ENCODE measurements at regions not wholly inside any gene's neighbourhood (a gene's known extent, or its start where the extent isn't known, plus 50 kb on each side); places are given as distances from the start of the nearest gene placed in this dataset.
A peak's percentile ranks its signal among the peaks of the same experiment; 100 is the strongest.
"Not testable (repeated sequence)": the region's sequence is repeated elsewhere in the genome, so short reads cannot be mapped to it uniquely, and the experiment has no call there.

DNA sequence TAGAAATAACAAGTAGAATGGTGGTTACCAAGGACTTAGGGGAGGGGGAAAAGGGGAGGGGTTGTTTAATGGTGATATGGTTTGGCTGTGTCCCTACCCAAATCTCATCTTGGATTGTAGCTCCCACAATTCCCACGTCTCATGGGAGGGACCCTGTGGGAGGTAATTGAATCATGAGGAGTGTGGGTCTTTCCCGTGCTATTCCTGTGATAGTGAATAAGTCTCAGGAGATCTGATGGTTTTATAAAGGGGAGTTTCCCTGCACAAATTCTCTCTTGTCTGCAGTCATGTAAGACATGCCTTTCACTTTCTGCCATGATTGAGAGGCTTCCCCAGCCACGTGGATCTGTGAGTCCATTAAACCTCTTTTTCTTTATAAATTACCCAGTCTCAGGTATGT, 102.9 kb upstream of the PIAS1 start:
- ATAC-seq (replicated peaks in 1 of 4); CTCF ChIA-PET: not testable (repeated sequence)

GRCh38 chr15:67953299-67953698, 100.8 kb upstream of the PIAS1 start:
- no peaks in the 10 kb centered on the region for H3K27me3 Mint-ChIP-seq
- 100% methylated on average over 1 of the region's 2 CpGs for WGBS (ENCODE audit: insufficient coverage)

More for the DNA sequence above, 102.9 kb upstream of the PIAS1 start:
- H3K27ac Mint-ChIP-seq; H3K27me3 ChIP-seq (replicated peaks in 1 of 2; ENCODE audit: control insufficient read depth in 2 of 2, extremely low read depth in 1 of 2, insufficient read depth in 2 of 2, low read length in 1 of 2); H3K27ac ChIP-seq (ENCODE audit: low read length); H3K36me3 Mint-ChIP-seq; DNase-seq; H3K4me3 Mint-ChIP-seq; H3K9me3 Mint-ChIP-seq; H3K4me1 Mint-ChIP-seq; H3K36me3 ChIP-seq (ENCODE audit: control insufficient read depth in 2 of 2, extremely low read depth in 1 of 2, insufficient read depth in 1 of 2, low read length in 1 of 2); H3K4me1 ChIP-seq (ENCODE audit: control insufficient read depth in 1 of 2, extremely low read depth in 1 of 2, insufficient read depth in 2 of 2, low read length in 2 of 2); POLR2A ChIA-PET; H3K9me3 ChIP-seq; H3K4me3 ChIP-seq (ENCODE audit: control insufficient read depth in 1 of 2, extremely low read depth in 1 of 2, low read length in 1 of 2); H3K27me3 Mint-ChIP-seq: not testable (repeated sequence)
- no CpG with 5 or more reads among the region's 3 CpGs for WGBS (ENCODE audit: insufficient coverage)

GRCh38 chr15:67955252-67955651, 98.9 kb upstream of the PIAS1 start:
- Histone ChIP-seq H3K27ac (ENCODE audit: low read length) (no peak overlapping the region), H3K4me3 (ENCODE audit: control insufficient read depth in 1 of 2, extremely low read depth in 1 of 2, low read length in 1 of 2) (no peak overlapping the region)
- ATAC-seq (replicated peaks in 1 of 4) = no peak

More at GRCh38 chr15:67953299-67953698, 100.8 kb upstream of the PIAS1 start:
- H3K27me3 ChIP-seq (replicated peaks in 1 of 2; ENCODE audit: control insufficient read depth in 2 of 2, extremely low read depth in 1 of 2, insufficient read depth in 2 of 2, low read length in 1 of 2) = peaks cover 0 to 13% of the 10 kb centered on the region in 2 experiments
- H3K9me3 ChIP-seq = no peaks in the 10 kb centered on the region
- Mint-ChIP-seq H3K27ac (no peak overlapping the region), H3K4me1 (no peaks in the 10 kb centered on the region), H3K4me3 (no peak overlapping the region), H3K9me3 (no peaks in the 10 kb centered on the region), H3K36me3 (no peaks in the 10 kb centered on the region)
- POLR2A ChIA-PET = no interaction called here
- CTCF ChIA-PET = interaction anchor here in 1 of 2 donors (0.6 kb wide), 1 partner anchor 1178 kb away, joined by 3 read pairs; no protein-coding TSS in a partner anchor
- H3K36me3 ChIP-seq (ENCODE audit: control insufficient read depth in 2 of 2, extremely low read depth in 1 of 2, insufficient read depth in 1 of 2, low read length in 1 of 2) = no peaks in the 10 kb centered on the region
- H3K27ac ChIP-seq (ENCODE audit: low read length) = no peak overlapping the region
- DNase-seq (no peak), ATAC-seq (replicated peaks in 1 of 4) (no peak)
- H3K4me1 ChIP-seq (ENCODE audit: control insufficient read depth in 1 of 2, extremely low read depth in 1 of 2, insufficient read depth in 2 of 2, low read length in 2 of 2) = no peaks in the 10 kb centered on the region
- H3K4me3 ChIP-seq (ENCODE audit: control insufficient read depth in 1 of 2, extremely low read depth in 1 of 2, low read length in 1 of 2) = no peak overlapping the region

DNA sequence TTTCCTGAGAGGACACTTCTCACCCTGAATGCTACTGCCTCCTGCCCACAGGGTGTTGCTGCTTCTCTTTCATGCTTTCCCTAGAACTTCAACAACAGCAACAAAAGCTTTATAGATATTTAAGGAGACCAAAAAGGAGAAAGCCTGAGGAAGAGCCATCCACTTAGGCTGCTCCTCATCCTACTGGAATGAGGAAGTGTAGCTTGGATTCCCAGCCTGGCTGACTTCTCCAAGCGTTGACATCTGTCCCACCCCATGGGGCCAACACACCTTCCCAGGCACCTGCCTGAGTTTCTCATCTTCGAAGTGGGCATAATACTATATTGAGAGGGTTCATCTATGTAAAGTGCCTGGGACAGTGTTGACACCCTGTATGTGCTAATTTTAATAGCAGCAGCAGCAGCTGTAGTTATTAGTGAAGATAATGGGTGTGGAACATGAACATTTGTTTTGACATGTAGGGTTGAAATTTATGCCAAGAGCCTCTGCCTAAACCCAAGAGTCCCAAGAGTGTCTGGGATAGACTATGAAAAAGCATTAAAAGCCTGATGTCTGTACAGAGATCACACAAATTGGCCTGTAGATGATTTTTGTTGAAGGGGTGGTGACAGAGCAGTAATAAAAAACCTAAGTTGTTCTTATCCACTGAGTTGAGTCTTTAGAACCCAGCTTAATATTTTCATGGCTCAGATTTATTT, 96.5 kb upstream of the PIAS1 start:
- Histone ChIP-seq H3K27me3 (replicated peaks in 1 of 2; ENCODE audit: control insufficient read depth in 2 of 2, extremely low read depth in 1 of 2, insufficient read depth in 2 of 2, low read length in 1 of 2) (peaks cover 0 to 13% of the 10 kb centered on the region in 2 experiments), H3K27ac (ENCODE audit: low read length) (no peak overlapping the region), H3K4me3 (ENCODE audit: control insufficient read depth in 1 of 2, extremely low read depth in 1 of 2, low read length in 1 of 2) (no peak overlapping the region), H3K36me3 (ENCODE audit: control insufficient read depth in 2 of 2, extremely low read depth in 1 of 2, insufficient read depth in 1 of 2, low read length in 1 of 2) (no peaks in the 10 kb centered on the region), H3K4me1 (ENCODE audit: control insufficient read depth in 1 of 2, extremely low read depth in 1 of 2, insufficient read depth in 2 of 2, low read length in 2 of 2) (no peaks in the 10 kb centered on the region), H3K9me3 (no peaks in the 10 kb centered on the region)
- Mint-ChIP-seq H3K27ac (no peak overlapping the region), H3K9me3 (no peaks in the 10 kb centered on the region), H3K4me3 (no peak overlapping the region), H3K36me3 (no peaks in the 10 kb centered on the region), H3K4me1 (no peaks in the 10 kb centered on the region), H3K27me3 (peaks cover 2 to 4% of the 10 kb centered on the region in 2 donors)
- WGBS (ENCODE audit: insufficient coverage) = no CpG with 5 or more reads among the region's 2 CpGs
- no peak for DNase-seq
- ChIA-PET POLR2A (no interaction called here), CTCF (no interaction called here)
- no peak for ATAC-seq (replicated peaks in 1 of 4)

More at GRCh38 chr15:67955252-67955651, 98.9 kb upstream of the PIAS1 start:
- WGBS (ENCODE audit: insufficient coverage) = 81% methylated on average over 2 of the region's 6 CpGs
- Mint-ChIP-seq H3K4me1 (no peaks in the 10 kb centered on the region), H3K27ac (no peak overlapping the region), H3K4me3 (no peak overlapping the region), H3K36me3 (no peaks in the 10 kb centered on the region), H3K9me3 (no peaks in the 10 kb centered on the region), H3K27me3 (peaks cover 2 to 4% of the 10 kb centered on the region in 2 donors)
- CTCF ChIA-PET = no interaction called here
- POLR2A ChIA-PET = no interaction called here
- Histone ChIP-seq H3K4me1 (ENCODE audit: control insufficient read depth in 1 of 2, extremely low read depth in 1 of 2, insufficient read depth in 2 of 2, low read length in 2 of 2) (no peaks in the 10 kb centered on the region), H3K27me3 (replicated peaks in 1 of 2; ENCODE audit: control insufficient read depth in 2 of 2, extremely low read depth in 1 of 2, insufficient read depth in 2 of 2, low read length in 1 of 2) (peaks cover 0 to 13% of the 10 kb centered on the region in 2 experiments), H3K36me3 (ENCODE audit: control insufficient read depth in 2 of 2, extremely low read depth in 1 of 2, insufficient read depth in 1 of 2, low read length in 1 of 2) (no peaks in the 10 kb centered on the region), H3K9me3 (no peaks in the 10 kb centered on the region)
- DNase-seq = no peak

GRCh38 chr15:67967871-67968431, 86.2 kb upstream of the PIAS1 start:
- 43% methylated on average over 21 of the region's 30 CpGs for WGBS (ENCODE audit: insufficient coverage)
- Mint-ChIP-seq H3K36me3 (no peaks in the 10 kb centered on the region), H3K27me3 (peaks cover 34 to 36% of the 10 kb centered on the region in 2 donors), H3K9me3 (no peaks in the 10 kb centered on the region), H3K4me3 (peak overlapping the region in 1 of 3 donors; percentile 37), H3K27ac (no peak overlapping the region), H3K4me1 (peaks cover 4 to 10% (median 6%) of the 10 kb centered on the region in 3 donors)
- ATAC-seq (replicated peaks in 1 of 4) (no peak), DNase-seq (peak in 16 of 35 experiments; percentile 1 to 32 (median 8))
- CTCF ChIA-PET = no interaction called here
- Histone ChIP-seq H3K9me3 (no peaks in the 10 kb centered on the region), H3K36me3 (ENCODE audit: control insufficient read depth in 2 of 2, extremely low read depth in 1 of 2, insufficient read depth in 1 of 2, low read length in 1 of 2) (no peaks in the 10 kb centered on the region), H3K4me3 (ENCODE audit: control insufficient read depth in 1 of 2, extremely low read depth in 1 of 2, low read length in 1 of 2) (peak overlapping the region in 1 of 2 donors; percentile 44), H3K4me1 (ENCODE audit: control insufficient read depth in 1 of 2, extremely low read depth in 1 of 2, insufficient read depth in 2 of 2, low read length in 2 of 2) (peaks cover 3 to 6% of the 10 kb centered on the region in 2 experiments), H3K27ac (ENCODE audit: low read length) (no peak overlapping the region), H3K27me3 (replicated peaks in 1 of 2; ENCODE audit: control insufficient read depth in 2 of 2, extremely low read depth in 1 of 2, insufficient read depth in 2 of 2, low read length in 1 of 2) (peaks cover 0 to 13% of the 10 kb centered on the region in 2 experiments)
- POLR2A ChIA-PET = no interaction called here

- no peak overlapping the region for H3K4me3 Mint-ChIP-seq
These were observed 85.6 kb upstream of the PIAS1 start for GRCh38 chr15:67968564-67968963.

More at GRCh38 chr15:67968564-67968963, 85.6 kb upstream of the PIAS1 start:
- Histone ChIP-seq H3K27ac (ENCODE audit: low read length) (no peak overlapping the region), H3K27me3 (replicated peaks in 1 of 2; ENCODE audit: control insufficient read depth in 2 of 2, extremely low read depth in 1 of 2, insufficient read depth in 2 of 2, low read length in 1 of 2) (peaks cover 0 to 13% of the 10 kb centered on the region in 2 experiments), H3K4me1 (ENCODE audit: control insufficient read depth in 1 of 2, extremely low read depth in 1 of 2, insufficient read depth in 2 of 2, low read length in 2 of 2) (peaks cover 3 to 6% of the 10 kb centered on the region in 2 experiments), H3K9me3 (no peaks in the 10 kb centered on the region), H3K36me3 (ENCODE audit: control insufficient read depth in 2 of 2, extremely low read depth in 1 of 2, insufficient read depth in 1 of 2, low read length in 1 of 2) (no peaks in the 10 kb centered on the region), H3K4me3 (ENCODE audit: control insufficient read depth in 1 of 2, extremely low read depth in 1 of 2, low read length in 1 of 2) (peak overlapping the region in 1 of 2 donors; percentile 44)
- CTCF ChIA-PET = no interaction called here
- no peaks in the 10 kb centered on the region for H3K36me3 Mint-ChIP-seq
- peaks cover 34 to 36% of the 10 kb centered on the region in 2 donors for H3K27me3 Mint-ChIP-seq
- DNase-seq (no peak), ATAC-seq (replicated peaks in 1 of 4) (no peak)
- POLR2A ChIA-PET = no interaction called here
- whole genome bisulfite sequencing (ENCODE audit: insufficient coverage) = 73% methylated on average over 3 of the region's 6 CpGs
- H3K4me1 Mint-ChIP-seq = peaks cover 4 to 10% (median 6%) of the 10 kb centered on the region in 3 donors
- no peak overlapping the region for H3K27ac Mint-ChIP-seq
- no peaks in the 10 kb centered on the region for H3K9me3 Mint-ChIP-seq

All from T-cell (primary cell).